HG03354 (cell line): ENCODE measurements at regions not wholly inside any gene's neighbourhood (a gene's known extent, or its start where the extent isn't known, plus 50 kb on each side); places are given as distances from the start of the nearest gene placed in this dataset.

Experiments
- ATAC-seq: cut with Tn5 transposase; IDR thresholded peaks from one replicate; pipeline ENCODE4 v1.9.1; 2021; ENCODE audit warnings: mild to moderate bottlenecking; ENCODE audit not compliant: unreplicated experiment, poor library complexity, severe bottlenecking

GRCh38 chr11:45451766-45452440 lies 165.8 kb upstream of the SYT13 start:
- ATAC-seq, result no peak

- ATAC-seq, result no peak
Observed at GRCh38 chr11:45450189-45450588, 164.0 kb upstream of the SYT13 start.

GRCh38 chr11:45449036-45449601 lies 163.0 kb upstream of the SYT13 start:
- ATAC-seq, result no peak

- no peak for ATAC-seq
Observed at GRCh38 chr11:45448561-45448960, 162.4 kb upstream of the SYT13 start.

- ATAC-seq, result no peak
Observed at GRCh38 chr11:45446998-45447397, 160.9 kb upstream of the SYT13 start.

GRCh38 chr11:45446434-45446833 lies 160.3 kb upstream of the SYT13 start:
- ATAC-seq, result no peak

GRCh38 chr11:45444796-45445195 lies 158.7 kb upstream of the SYT13 start:
- no peak for ATAC-seq

GRCh38 chr11:45440111-45440510 lies 154.0 kb upstream of the SYT13 start:
- no peak for ATAC-seq

GRCh38 chr11:45436966-45437365 lies 150.8 kb upstream of the SYT13 start:
- ATAC-seq, result no peak

GRCh38 chr11:45436118-45436517 lies 150.0 kb upstream of the SYT13 start:
- ATAC-seq, result no peak

- no peak for ATAC-seq
Observed at GRCh38 chr11:45435706-45436105, 149.6 kb upstream of the SYT13 start.

GRCh38 chr11:45432910-45433309 lies 146.8 kb upstream of the SYT13 start:
- ATAC-seq, result no peak

- no peak for ATAC-seq
Observed at GRCh38 chr11:45432100-45432499, 146.0 kb upstream of the SYT13 start.

- no peak for ATAC-seq
Observed at GRCh38 chr11:45431046-45432018, 145.2 kb upstream of the SYT13 start.

- ATAC-seq, result no peak
Observed at GRCh38 chr11:45430361-45430760, 144.2 kb upstream of the SYT13 start.

GRCh38 chr11:45429719-45430118 lies 143.6 kb upstream of the SYT13 start:
- ATAC-seq, result no peak

GRCh38 chr11:45428541-45429230 lies 142.5 kb upstream of the SYT13 start:
- ATAC-seq, result no peak

GRCh38 chr11:45428116-45428515 lies 142.0 kb upstream of the SYT13 start:
- ATAC-seq, result no peak

- no peak for ATAC-seq
Observed at GRCh38 chr11:45424411-45425180, 138.5 kb upstream of the SYT13 start.
